Kidney (tissue), 13 donors: ENCODE measurements at regions not wholly inside any gene's neighbourhood (a gene's known extent, or its start where the extent isn't known, plus 50 kb on each side); places are given as distances from the start of the nearest gene placed in this dataset.

Experiments used
- DNase-seq, 5 donors: peaks; one replicate each; pipeline ENCODE4 v3.0.0-alpha.2; 2013 to 2020
- FAIRE-seq: peaks from 2 replicates; lab custom pipeline; 2012; peaks lifted over from hg19 to GRCh38; lab: Jason Lieb, UNC
- H3K27ac ChIP-seq, 2 donors: one replicate each; pipeline ENCODE4 v1.7.0; 2013; ENCODE audit warnings: low read depth in 2 of 2, low read length in 2 of 2, inconsistent platforms in 1 of 2
- H3K27me3 ChIP-seq: one replicate; pipeline ENCODE4 v1.7.1; 2013; ENCODE audit warnings: low read length, inconsistent platforms; ENCODE audit not compliant: control insufficient read depth, insufficient read depth
- H3K36me3 ChIP-seq, 3 donors: one replicate each; pipeline versions ENCODE4 v1.7.0 to v1.7.1; 2013; ENCODE audit warnings: low read length in 3 of 3, control low read depth in 1 of 3, inconsistent platforms in 1 of 3; ENCODE audit not compliant: insufficient read depth in 3 of 3, control insufficient read depth in 2 of 3
- H3K4me1 ChIP-seq, 3 donors: one replicate each; pipeline versions ENCODE4 v1.7.0 to v1.7.1; 2013; ENCODE audit warnings: low read length in 3 of 3, inconsistent platforms in 1 of 3, low read depth in 1 of 3; ENCODE audit not compliant: control insufficient read depth in 2 of 3, insufficient read depth in 2 of 3
- H3K4me3 ChIP-seq, 3 donors: one replicate each; pipeline versions ENCODE4 v1.7.0 to v1.8.1; 2013; ENCODE audit warnings: low read length in 3 of 3, control low read depth in 1 of 3, inconsistent platforms in 1 of 3
- H3K9ac ChIP-seq, 3 donors: one replicate each; pipeline versions ENCODE4 v1.7.0 to v1.7.1; 2013; ENCODE audit warnings: low read length in 3 of 3, control low read depth in 1 of 3, inconsistent platforms in 1 of 3
- H3K9me3 ChIP-seq, 3 donors: one replicate each; pipeline versions ENCODE4 v1.7.0 to v1.7.1; 2013; ENCODE audit warnings: low read length in 3 of 3, control low read depth in 1 of 3, inconsistent platforms in 1 of 3; ENCODE audit not compliant: control insufficient read depth in 2 of 3, insufficient read depth in 1 of 3
- intact Hi-C: fragments of 100-400 bp; cut with DNase I; formaldehyde crosslinking; loops from one replicate; pipeline ENCODE4 v1.11.1; 2022
- TF ChIP-seq, protein P1 (sequence below): IDR thresholded peaks from 3 replicates; pipeline ENCODE4 v1.5.1; 2012; ENCODE audit warnings: mild to moderate bottlenecking, moderate library complexity, borderline replicate concordance; ENCODE audit not compliant: insufficient read depth; ENCODE audit errors: extremely low read depth
- donor health status: control.
- donor health status: control.
- donor health status: control.
- donor health status: control.
- donor health status: control.
- donor health status: DM: yes; HTN: yes; CAD: no.
- donor health status: Normal renal cell carcinoma (clear cell type).

DNA sequence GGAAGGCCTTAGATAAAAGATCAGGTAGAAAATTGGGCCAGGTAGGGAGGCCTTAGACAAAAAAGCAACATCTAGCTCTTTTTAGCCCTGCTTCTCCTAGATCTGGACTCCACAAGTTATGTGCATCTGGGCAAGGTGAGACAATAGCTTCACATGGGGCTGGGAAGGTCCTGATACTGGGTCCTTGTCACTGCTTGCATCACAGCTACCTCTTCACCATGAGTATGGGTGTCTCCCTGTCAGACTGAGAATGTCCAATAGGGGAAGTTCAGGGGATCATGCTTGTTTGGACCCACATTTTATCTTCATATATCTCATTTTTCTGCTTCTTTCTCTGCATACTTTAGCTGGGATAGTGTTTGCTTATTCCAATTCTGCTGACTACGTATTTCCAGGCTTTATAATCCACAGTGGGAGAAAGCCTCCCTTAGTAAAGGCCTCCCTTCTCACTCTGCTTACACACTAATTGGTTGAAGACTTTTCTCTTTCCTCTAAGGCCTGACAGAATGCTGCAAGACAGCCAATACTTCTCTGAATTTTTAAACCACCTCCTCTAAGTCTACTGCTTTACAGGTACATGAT lies 189.6 kb downstream of the CYRIA start:
- intact Hi-C loops, result no loop called here
- Histone ChIP-seq H3K27ac (no peak overlapping the region), H3K4me3 (no peak overlapping the region), H3K4me1 (no peaks in the 10 kb centered on the region), H3K36me3 (no peaks in the 10 kb centered on the region), H3K9ac (no peak overlapping the region), H3K9me3 (no peaks in the 10 kb centered on the region), H3K27me3 (no peaks in the 10 kb centered on the region)
- no peak for DNase-seq
- TF ChIP-seq, protein P1, sequence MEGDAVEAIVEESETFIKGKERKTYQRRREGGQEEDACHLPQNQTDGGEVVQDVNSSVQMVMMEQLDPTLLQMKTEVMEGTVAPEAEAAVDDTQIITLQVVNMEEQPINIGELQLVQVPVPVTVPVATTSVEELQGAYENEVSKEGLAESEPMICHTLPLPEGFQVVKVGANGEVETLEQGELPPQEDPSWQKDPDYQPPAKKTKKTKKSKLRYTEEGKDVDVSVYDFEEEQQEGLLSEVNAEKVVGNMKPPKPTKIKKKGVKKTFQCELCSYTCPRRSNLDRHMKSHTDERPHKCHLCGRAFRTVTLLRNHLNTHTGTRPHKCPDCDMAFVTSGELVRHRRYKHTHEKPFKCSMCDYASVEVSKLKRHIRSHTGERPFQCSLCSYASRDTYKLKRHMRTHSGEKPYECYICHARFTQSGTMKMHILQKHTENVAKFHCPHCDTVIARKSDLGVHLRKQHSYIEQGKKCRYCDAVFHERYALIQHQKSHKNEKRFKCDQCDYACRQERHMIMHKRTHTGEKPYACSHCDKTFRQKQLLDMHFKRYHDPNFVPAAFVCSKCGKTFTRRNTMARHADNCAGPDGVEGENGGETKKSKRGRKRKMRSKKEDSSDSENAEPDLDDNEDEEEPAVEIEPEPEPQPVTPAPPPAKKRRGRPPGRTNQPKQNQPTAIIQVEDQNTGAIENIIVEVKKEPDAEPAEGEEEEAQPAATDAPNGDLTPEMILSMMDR, result no peak
- no peak for FAIRE-seq

DNA sequence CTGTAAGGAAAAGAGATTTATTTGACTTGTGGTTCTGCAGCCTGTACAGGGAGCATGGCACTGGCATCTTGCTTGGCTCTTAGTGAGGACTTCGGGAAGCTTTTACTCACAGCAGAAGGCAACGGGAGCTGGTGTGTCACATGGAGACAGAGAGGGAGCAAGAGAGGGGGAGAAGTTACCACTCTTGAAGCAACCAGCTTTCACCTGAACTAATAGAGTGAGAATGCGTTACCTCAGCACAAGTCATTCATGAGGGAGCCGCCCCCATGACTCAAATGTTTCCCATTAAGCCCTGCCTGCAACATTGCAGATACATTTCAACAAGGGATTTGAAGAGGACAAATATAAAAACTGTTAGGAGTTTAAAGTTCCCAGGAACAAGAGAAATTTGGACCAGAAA lies 190.0 kb downstream of the CYRIA start:
- TF ChIP-seq, protein P1, result no peak
- intact Hi-C loops, result no loop called here
- DNase-seq (peak in 1 of 5 donors; percentile 29), FAIRE-seq (no peak)
- Histone ChIP-seq H3K4me1 (no peaks in the 10 kb centered on the region), H3K9ac (no peak overlapping the region), H3K27me3 (no peaks in the 10 kb centered on the region), H3K9me3 (no peaks in the 10 kb centered on the region), H3K36me3 (no peaks in the 10 kb centered on the region), H3K27ac (no peak overlapping the region), H3K4me3 (no peak overlapping the region)

DNA sequence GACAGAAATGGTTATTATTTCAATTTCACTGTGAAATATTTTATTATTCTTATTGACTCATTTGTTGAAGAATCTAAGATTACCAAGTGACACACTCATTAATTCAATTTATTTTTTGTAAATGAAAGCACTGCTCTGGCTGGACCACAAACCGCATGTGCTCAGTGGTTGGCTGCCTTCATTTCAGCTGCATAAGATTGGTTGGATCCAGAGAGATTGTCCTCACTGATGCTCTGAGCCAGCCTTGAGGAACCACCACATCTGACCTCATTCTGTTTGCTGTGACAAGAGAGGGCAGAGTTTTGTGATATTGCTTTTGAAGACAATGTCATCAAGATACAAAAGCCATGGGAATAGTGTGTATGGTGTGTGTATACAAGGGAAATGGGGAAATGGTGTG lies 192.1 kb downstream of the CYRIA start:
- Histone ChIP-seq H3K4me3 (no peak overlapping the region), H3K27ac (no peak overlapping the region), H3K9ac (no peak overlapping the region), H3K4me1 (no peaks in the 10 kb centered on the region), H3K36me3 (no peaks in the 10 kb centered on the region), H3K27me3 (no peaks in the 10 kb centered on the region), H3K9me3 (no peaks in the 10 kb centered on the region)
- TF ChIP-seq, protein P1, result no peak
- no peak for DNase-seq
- FAIRE-seq, result no peak
- intact Hi-C loops, result no loop called here
